ENCODE measurements at regions not wholly inside any gene's neighbourhood (a gene's known extent, or its start where the extent isn't known, plus 50 kb on each side); places are given as distances from the start of the nearest gene placed in this dataset.

DNA sequence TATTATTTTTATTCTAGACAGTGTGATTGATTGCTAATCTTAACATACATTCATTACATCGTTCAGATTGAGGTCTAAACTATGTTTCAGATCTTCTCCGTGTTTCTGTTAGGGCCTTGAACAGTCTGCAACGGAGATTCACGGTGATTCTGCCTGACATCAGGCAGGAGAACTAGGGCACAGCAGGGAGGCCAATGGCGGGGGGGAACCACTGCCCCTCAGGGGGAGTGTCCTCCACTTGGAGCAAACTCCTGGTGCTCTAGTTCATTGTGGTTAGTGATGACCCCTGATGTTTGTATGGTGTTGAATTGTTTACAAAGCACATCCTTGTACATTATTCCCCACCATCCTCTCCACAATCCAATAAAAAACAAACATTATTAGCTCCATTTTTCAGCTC, 173.5 kb downstream of the ZNF608 start:
- H3K9ac ChIP-seq (ENCODE audit: low read length) = no peak overlapping the region
- no peaks in the 10 kb centered on the region for H3K27me3 ChIP-seq (ENCODE audit: control insufficient read depth, insufficient read depth, low read length)
- H3K4me1 ChIP-seq (ENCODE audit: control insufficient read depth, insufficient read depth, low read length) = peaks cover 8% of the 10 kb centered on the region
- no peaks in the 10 kb centered on the region for H3K9me3 ChIP-seq (ENCODE audit: control insufficient read depth, low read length)
- H3K4me3 ChIP-seq (ENCODE audit: low read length) = no peak overlapping the region
- H3K36me3 ChIP-seq (ENCODE audit: control insufficient read depth, insufficient read depth, low read length) = no peaks in the 10 kb centered on the region

- no peak overlapping the region for H3K4me3 ChIP-seq (ENCODE audit: low read length)
- no peaks in the 10 kb centered on the region for H3K27me3 ChIP-seq (ENCODE audit: control insufficient read depth, insufficient read depth, low read length)
- no peaks in the 10 kb centered on the region for H3K9me3 ChIP-seq (ENCODE audit: control insufficient read depth, low read length)
- no peak overlapping the region for H3K9ac ChIP-seq (ENCODE audit: low read length)
- H3K36me3 ChIP-seq (ENCODE audit: control insufficient read depth, insufficient read depth, low read length) = no peaks in the 10 kb centered on the region
- peaks cover 4% of the 10 kb centered on the region for H3K4me1 ChIP-seq (ENCODE audit: control insufficient read depth, insufficient read depth, low read length)
These were observed 176.0 kb downstream of the ZNF608 start for GRCh38 chr5:124570285-124571035.

DNA sequence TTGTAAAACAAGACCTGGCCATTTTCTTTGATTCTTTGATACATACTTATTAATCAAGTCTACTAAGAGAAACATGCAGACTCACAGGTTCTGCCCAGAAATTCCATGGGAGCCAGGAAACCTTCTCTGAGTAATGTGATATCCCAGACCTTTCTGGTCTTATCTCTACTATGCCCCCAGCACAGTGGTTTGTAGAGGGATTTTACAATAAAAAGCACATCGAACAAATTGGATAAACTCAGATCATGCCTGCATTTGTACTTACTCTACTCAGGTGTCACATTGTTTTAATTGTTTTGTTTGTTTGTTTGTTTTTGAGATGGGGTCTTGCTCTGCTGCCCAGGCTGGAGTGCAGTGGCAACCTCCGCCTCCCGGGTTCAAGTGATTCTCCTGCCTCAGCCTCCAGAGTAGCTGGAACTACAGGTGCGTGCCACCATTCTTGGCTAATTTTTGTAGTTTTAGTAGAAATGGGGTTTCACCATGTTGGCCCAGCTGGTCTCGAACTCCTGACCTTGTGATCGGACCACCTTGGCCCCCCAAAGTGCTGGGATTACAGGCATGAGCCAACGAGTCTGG, 179.5 kb downstream of the ZNF608 start:
- Histone ChIP-seq H3K9ac (ENCODE audit: low read length) (no peak overlapping the region), H3K4me3 (ENCODE audit: low read length) (no peak overlapping the region), H3K36me3 (ENCODE audit: control insufficient read depth, insufficient read depth, low read length) (no peaks in the 10 kb centered on the region), H3K9me3 (ENCODE audit: control insufficient read depth, low read length) (no peaks in the 10 kb centered on the region), H3K27me3 (ENCODE audit: control insufficient read depth, insufficient read depth, low read length) (no peaks in the 10 kb centered on the region), H3K4me1 (ENCODE audit: control insufficient read depth, insufficient read depth, low read length) (no peaks in the 10 kb centered on the region)

GRCh38 chr5:124561451-124561850, 185.0 kb downstream of the ZNF608 start:
- Histone ChIP-seq H3K9me3 (ENCODE audit: control insufficient read depth, low read length) (no peaks in the 10 kb centered on the region), H3K36me3 (ENCODE audit: control insufficient read depth, insufficient read depth, low read length) (no peaks in the 10 kb centered on the region), H3K4me1 (ENCODE audit: control insufficient read depth, insufficient read depth, low read length) (no peaks in the 10 kb centered on the region), H3K4me3 (ENCODE audit: low read length) (no peak overlapping the region), H3K9ac (ENCODE audit: low read length) (no peak overlapping the region), H3K27me3 (ENCODE audit: control insufficient read depth, insufficient read depth, low read length) (no peaks in the 10 kb centered on the region)

DNA sequence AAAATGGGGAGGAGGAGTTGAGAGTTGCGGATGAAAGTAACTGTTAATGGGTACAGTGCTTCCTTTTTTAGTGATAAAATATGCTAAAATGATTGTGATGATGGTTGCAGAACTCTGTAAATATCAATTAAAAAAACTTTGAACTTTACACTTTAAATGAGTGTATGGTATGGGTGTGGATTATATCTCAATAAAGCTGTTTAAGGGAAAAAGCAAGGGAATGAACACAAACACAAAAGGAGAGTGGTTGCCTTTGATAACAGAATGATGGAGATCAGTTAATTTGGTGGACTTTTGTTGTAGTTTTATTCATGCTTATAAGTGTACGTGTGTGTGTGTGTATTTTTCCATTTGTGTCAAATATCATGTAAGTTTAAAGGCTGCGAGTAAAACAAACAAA, 186.1 kb downstream of the ZNF608 start:
- H3K9me3 ChIP-seq (ENCODE audit: control insufficient read depth, low read length) = no peaks in the 10 kb centered on the region
- H3K36me3 ChIP-seq (ENCODE audit: control insufficient read depth, insufficient read depth, low read length) = no peaks in the 10 kb centered on the region
- H3K4me1 ChIP-seq (ENCODE audit: control insufficient read depth, insufficient read depth, low read length) = no peaks in the 10 kb centered on the region
- no peak overlapping the region for H3K9ac ChIP-seq (ENCODE audit: low read length)
- no peak overlapping the region for H3K4me3 ChIP-seq (ENCODE audit: low read length)
- no peaks in the 10 kb centered on the region for H3K27me3 ChIP-seq (ENCODE audit: control insufficient read depth, insufficient read depth, low read length)

DNA sequence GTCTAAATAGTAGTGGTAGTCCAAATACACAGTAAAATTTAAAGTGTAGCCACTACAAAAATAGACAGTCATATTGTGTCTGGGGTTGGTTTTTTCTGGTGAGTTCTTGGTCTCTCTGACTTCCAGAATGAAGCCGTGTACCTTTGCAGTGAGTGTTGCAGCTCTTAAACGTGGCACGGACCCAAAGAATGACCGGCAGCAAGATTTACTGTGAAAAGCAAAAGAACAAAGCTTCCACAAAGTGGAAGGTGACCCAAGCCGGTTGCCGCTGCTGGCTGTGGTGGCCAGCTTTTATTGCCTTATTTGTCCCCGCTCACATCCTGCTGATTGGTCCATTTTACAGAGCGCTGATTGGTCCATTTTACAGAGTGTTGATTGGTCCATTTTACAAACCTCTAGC, 188.7 kb downstream of the ZNF608 start:
- no peaks in the 10 kb centered on the region for H3K27me3 ChIP-seq (ENCODE audit: control insufficient read depth, insufficient read depth, low read length)
- no peaks in the 10 kb centered on the region for H3K9me3 ChIP-seq (ENCODE audit: control insufficient read depth, low read length)
- no peak overlapping the region for H3K4me3 ChIP-seq (ENCODE audit: low read length)
- no peak overlapping the region for H3K9ac ChIP-seq (ENCODE audit: low read length)
- H3K4me1 ChIP-seq (ENCODE audit: control insufficient read depth, insufficient read depth, low read length) = no peaks in the 10 kb centered on the region
- H3K36me3 ChIP-seq (ENCODE audit: control insufficient read depth, insufficient read depth, low read length) = no peaks in the 10 kb centered on the region

- Histone ChIP-seq H3K9me3 (ENCODE audit: control insufficient read depth, low read length) (no peaks in the 10 kb centered on the region), H3K27me3 (ENCODE audit: control insufficient read depth, insufficient read depth, low read length) (no peaks in the 10 kb centered on the region), H3K4me1 (ENCODE audit: control insufficient read depth, insufficient read depth, low read length) (no peaks in the 10 kb centered on the region), H3K4me3 (ENCODE audit: low read length) (no peak overlapping the region), H3K9ac (ENCODE audit: low read length) (no peak overlapping the region), H3K36me3 (ENCODE audit: control insufficient read depth, insufficient read depth, low read length) (no peaks in the 10 kb centered on the region)
These were observed 191.5 kb downstream of the ZNF608 start for GRCh38 chr5:124554746-124555578.

DNA sequence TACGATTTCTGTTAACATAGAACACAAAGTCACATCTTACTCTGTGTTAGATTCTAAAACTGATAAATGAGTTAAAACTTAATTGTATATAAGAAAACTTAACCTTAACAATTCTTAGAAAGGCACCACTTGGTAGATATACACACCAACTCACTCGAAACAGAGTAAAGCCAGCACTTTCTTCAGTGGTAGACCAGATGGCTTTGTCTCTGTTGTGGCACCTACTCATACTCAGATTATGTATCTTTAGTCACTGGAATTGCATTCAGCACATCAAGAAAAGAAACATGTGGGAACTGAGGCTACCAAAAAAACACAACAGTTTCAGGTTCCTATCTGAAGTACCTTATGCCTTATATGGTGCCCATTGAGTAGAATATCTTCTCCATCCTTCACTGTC, 192.5 kb downstream of the ZNF608 start:
- Histone ChIP-seq H3K36me3 (ENCODE audit: control insufficient read depth, insufficient read depth, low read length) (no peaks in the 10 kb centered on the region), H3K4me3 (ENCODE audit: low read length) (no peak overlapping the region), H3K4me1 (ENCODE audit: control insufficient read depth, insufficient read depth, low read length) (no peaks in the 10 kb centered on the region), H3K9ac (ENCODE audit: low read length) (no peak overlapping the region), H3K9me3 (ENCODE audit: control insufficient read depth, low read length) (no peaks in the 10 kb centered on the region), H3K27me3 (ENCODE audit: control insufficient read depth, insufficient read depth, low read length) (no peaks in the 10 kb centered on the region)

GRCh38 chr5:124552526-124552925, 193.9 kb downstream of the ZNF608 start:
- Histone ChIP-seq H3K4me1 (ENCODE audit: control insufficient read depth, insufficient read depth, low read length) (no peaks in the 10 kb centered on the region), H3K4me3 (ENCODE audit: low read length) (no peak overlapping the region), H3K9ac (ENCODE audit: low read length) (no peak overlapping the region), H3K36me3 (ENCODE audit: control insufficient read depth, insufficient read depth, low read length) (no peaks in the 10 kb centered on the region), H3K27me3 (ENCODE audit: control insufficient read depth, insufficient read depth, low read length) (no peaks in the 10 kb centered on the region), H3K9me3 (ENCODE audit: control insufficient read depth, low read length) (no peaks in the 10 kb centered on the region)

GRCh38 chr5:124551939-124552279, 194.5 kb downstream of the ZNF608 start:
- H3K4me3 ChIP-seq (ENCODE audit: low read length) = no peak overlapping the region
- no peaks in the 10 kb centered on the region for H3K9me3 ChIP-seq (ENCODE audit: control insufficient read depth, low read length)
- no peaks in the 10 kb centered on the region for H3K36me3 ChIP-seq (ENCODE audit: control insufficient read depth, insufficient read depth, low read length)
- no peaks in the 10 kb centered on the region for H3K27me3 ChIP-seq (ENCODE audit: control insufficient read depth, insufficient read depth, low read length)
- H3K9ac ChIP-seq (ENCODE audit: low read length) = no peak overlapping the region
- H3K4me1 ChIP-seq (ENCODE audit: control insufficient read depth, insufficient read depth, low read length) = no peaks in the 10 kb centered on the region

DNA sequence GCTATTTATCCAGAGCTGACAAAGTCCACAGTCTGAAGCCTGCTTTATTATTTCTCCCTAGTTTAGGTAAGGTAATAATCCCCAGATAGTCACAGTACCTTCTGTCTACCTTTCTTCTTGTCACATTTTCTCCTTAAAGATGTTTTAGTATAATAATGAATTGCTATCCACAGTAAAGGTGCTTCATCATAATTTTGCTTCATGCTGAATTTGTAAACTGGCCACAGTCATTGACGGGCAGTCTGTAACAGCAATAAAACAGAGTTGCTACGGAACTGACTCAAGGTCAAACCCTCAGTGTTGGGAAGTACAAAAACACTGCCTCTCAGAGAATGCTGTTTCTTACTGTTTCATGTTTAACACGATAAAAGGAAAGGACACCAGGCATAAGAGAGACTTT, 195.7 kb downstream of the ZNF608 start:
- no peaks in the 10 kb centered on the region for H3K36me3 ChIP-seq (ENCODE audit: control insufficient read depth, insufficient read depth, low read length)
- H3K27me3 ChIP-seq (ENCODE audit: control insufficient read depth, insufficient read depth, low read length) = no peaks in the 10 kb centered on the region
- H3K9ac ChIP-seq (ENCODE audit: low read length) = no peak overlapping the region
- H3K9me3 ChIP-seq (ENCODE audit: control insufficient read depth, low read length) = no peaks in the 10 kb centered on the region
- no peak overlapping the region for H3K4me3 ChIP-seq (ENCODE audit: low read length)
- no peaks in the 10 kb centered on the region for H3K4me1 ChIP-seq (ENCODE audit: control insufficient read depth, insufficient read depth, low read length)

DNA sequence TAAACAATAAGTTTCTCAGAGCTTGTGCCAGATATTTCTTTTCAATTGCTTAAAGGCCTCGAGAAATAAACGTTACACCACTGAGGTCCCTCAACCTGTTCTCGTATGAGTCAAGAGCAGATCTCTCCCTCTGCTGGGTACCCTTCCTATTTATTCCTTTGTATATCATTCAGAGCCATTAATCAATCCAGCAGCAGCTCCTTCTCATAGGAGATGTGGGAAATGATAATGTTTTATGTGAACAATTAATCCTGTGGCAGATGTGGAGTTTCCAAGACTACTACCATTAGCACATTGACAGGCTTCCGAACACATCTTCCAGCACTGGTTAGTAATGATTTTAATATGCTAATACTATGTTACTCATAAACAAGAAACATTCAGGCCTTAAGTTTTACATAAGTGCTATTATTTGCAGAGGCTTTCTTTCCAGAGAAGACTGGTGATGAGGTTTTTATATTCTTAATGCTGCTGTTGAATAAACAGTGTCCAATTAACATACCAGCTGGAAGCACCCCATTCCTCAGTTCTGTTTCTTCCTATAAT, 196.5 kb downstream of the ZNF608 start:
- Histone ChIP-seq H3K9ac (ENCODE audit: low read length) (no peak overlapping the region), H3K4me1 (ENCODE audit: control insufficient read depth, insufficient read depth, low read length) (no peaks in the 10 kb centered on the region), H3K36me3 (ENCODE audit: control insufficient read depth, insufficient read depth, low read length) (no peaks in the 10 kb centered on the region), H3K27me3 (ENCODE audit: control insufficient read depth, insufficient read depth, low read length) (no peaks in the 10 kb centered on the region), H3K4me3 (ENCODE audit: low read length) (no peak overlapping the region), H3K9me3 (ENCODE audit: control insufficient read depth, low read length) (no peaks in the 10 kb centered on the region)

Data from mucosa of stomach (tissue), 1 donor.